ENCODE measurements at regions not wholly inside any gene's neighbourhood (a gene's known extent, or its start where the extent isn't known, plus 50 kb on each side); places are given as distances from the start of the nearest gene placed in this dataset.

DNA sequence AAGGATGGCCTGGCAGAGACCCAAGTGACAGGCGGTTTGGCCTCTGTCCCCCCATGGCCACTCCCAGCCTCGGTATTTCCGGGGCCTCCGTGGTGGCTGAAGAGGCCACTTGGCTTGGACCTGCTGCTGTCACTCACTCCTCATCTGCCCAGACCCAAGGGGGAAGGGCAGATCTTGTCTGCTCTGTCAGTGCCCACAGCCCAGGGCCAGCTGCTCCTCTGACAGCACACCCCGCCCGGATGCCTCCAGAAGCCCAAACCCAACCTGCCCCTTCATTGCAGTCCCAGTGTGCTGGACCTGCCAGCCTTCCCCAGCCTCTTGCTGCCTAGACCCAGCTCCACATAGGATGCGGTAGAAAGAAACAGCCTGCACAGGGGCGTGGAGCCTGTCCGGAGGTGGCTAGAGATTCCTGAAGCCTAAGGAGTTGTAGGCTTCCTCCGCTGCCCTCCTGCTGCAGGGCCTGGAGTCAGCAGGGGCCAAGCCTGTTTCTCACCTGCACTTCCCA lies 52.0 kb downstream of the MAGEF1 start:
- DNase-seq (ENCODE audit: low read depth in 2 of 2), result no peak

DNA sequence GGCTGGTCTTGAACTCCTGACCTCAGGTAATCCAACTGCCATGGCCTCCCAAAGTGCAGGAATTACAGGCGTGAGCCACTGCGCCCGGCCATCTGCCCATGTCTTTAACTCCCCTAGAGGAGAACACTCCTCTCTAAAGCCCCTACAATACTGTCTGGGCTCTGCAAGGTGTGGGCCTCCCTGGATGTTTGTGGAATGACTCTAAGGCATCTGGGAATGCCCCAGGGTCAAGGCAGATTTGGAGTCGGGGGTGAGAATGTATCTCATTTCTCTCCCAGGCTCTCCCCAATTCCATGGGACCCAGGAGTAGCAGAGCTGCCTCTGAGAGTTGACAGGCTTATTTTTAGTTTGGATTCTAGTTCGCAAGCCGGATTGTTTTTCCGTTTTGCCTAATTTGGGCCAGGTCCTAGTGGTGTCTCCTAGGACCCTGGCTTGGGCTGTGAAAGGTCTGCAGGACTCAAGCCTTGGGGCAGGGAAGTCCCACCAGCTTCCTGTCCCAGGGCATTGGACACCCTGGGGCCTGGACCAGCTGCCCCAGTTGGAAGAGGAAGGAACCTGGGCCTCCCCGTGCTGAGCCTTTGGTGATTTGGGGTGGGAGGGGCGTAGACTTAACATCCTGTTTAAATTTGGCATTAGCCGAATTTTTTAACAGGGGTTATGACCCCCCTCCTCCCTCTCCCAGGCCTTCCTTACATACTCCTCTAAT lies 53.5 kb downstream of the MAGEF1 start:
- DNase-seq (ENCODE audit: low read depth in 2 of 2), result no peak

DNA sequence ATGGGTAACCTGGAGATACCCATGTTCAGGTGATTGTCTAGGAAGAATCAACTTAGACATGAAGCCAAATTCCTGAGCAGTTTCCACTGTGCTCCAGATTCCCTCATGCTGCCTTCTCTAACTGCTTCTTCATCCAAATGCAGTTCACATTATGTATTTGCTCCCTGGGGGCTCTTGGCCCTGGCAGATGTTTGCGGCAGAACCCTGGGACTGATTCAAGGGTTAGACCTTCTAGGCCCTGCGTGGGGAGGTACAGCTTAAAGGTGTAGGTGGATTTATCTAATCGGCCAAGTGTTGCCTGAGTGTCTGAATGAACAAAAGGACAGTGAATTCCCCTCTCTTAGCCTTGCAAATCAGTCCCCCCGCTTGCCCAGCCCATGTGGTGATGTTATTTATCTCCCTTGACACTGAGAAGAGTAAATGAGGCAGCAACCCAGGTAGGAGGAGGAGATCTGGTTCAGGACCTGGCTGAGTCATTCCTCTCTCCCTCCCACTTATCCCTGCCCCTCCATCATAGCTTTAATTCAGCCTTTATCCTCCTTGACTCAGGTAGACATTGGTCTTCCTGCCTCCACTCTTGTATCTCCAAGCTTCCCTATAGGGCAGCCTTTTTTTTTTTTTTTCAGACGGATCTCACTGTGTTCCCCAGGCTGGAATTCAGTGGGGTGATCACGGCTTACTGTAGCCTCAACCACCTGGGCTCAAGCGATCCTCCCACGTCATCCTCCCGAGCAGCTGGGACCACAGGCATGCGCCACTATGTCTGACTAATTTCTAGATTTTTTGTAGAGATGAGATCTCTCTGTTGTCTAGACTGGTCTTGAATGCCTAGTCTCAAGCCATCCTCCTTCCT lies 54.8 kb downstream of the MAGEF1 start:
- DNase-seq (ENCODE audit: low read depth in 2 of 2), result peak; percentile 15 to 36

DNA sequence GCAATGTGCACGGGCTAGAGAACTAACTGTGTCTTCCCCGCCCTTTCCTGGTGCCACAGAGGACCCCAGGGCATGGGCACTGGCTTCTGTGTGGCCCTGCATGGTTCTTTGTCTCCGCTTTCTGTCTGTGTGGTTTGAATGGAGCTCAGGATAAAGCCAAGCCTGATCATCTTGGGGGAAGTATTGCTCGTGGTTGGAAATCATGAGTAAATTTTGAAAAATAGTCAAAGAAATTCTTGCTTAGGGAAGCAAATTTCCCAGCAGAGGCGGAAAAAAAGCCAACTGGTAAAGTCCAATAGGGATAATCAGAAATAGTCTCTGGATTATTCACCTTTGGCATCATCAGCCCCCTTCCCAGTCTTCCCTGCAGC lies 55.4 kb downstream of the MAGEF1 start:
- DNase-seq (ENCODE audit: low read depth in 2 of 2), result no peak

DNA sequence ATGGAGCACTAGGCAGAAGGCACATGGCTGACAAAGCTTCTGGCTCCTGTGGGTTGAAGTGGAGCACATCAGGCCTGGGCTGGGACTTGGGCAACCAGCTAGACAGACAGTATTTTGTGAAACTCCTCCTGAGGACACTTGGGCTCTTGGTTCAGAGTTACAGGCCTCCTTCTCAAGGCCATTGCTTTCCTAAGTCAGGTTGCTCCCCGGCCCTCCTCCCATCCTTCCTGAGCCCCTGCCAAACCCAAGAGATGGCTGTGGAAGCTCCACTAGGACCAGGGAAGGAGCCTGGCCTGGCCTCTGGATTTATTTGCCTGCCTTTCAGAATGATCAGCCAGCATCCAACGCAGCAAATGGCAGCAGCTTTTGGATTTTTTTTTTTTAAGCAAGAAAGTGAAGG lies 56.3 kb downstream of the MAGEF1 start:
- no peak for DNase-seq (ENCODE audit: low read depth in 2 of 2)

DNA sequence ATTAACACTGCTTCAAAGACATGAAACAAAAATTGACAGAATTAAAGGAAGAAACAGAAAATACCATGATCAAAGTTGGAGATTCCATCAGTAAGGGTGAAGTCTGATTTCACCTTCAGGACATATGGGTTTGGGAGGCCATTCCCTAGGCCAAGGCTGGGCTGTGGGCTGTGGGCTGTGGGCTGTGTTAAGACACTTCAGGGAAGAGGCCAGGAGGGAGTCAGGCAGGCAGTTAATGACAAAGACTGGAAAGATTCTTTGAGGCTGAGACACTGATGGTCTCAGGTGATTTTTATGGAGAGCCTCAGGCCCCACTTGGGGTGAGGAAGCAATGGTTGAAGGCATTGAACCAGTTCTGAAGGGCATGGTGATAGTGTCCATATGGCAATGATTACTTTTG lies 57.5 kb downstream of the MAGEF1 start:
- DNase-seq (ENCODE audit: low read depth in 2 of 2), result no peak

DNA sequence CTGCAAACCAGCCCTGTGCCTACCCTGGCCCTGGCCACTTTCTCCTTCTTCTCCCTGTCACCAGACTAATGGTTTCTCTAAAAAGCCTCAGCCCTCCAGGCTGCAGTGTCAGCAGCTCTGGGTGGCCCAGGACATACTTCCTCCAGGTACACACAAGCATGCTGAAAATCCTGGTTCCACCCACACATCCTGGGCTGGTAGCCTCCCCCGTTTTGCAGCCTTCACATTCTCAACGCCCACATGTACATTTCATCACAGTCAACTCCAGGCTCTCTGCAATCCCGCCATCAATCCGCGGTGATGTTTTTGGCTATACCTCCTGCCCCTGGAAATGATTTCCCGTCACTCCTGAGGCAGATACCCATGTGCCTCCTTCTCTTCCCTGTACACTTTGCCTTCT lies 59.4 kb downstream of the MAGEF1 start:
- no peak for DNase-seq (ENCODE audit: low read depth in 2 of 2)

DNA sequence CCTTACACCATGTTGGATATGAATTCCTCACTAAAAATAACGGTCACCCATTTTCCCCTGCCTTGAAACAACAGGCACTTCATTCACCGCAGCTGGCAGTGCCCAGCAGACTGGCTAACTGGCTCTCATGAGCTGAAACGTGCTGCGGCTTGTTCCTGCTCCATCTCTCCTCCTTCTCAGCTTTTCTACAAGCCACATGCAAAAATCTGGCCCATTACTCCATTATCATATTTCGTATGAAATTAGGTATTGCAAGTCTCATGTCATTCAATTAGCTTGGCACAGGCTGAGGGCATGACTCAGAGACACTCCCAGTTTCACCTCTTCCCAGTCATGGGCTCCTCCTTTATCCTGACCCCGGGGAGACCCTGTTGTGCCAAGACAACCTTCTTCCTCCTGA lies 60.0 kb downstream of the MAGEF1 start:
- no peak for DNase-seq (ENCODE audit: low read depth in 2 of 2)

DNA sequence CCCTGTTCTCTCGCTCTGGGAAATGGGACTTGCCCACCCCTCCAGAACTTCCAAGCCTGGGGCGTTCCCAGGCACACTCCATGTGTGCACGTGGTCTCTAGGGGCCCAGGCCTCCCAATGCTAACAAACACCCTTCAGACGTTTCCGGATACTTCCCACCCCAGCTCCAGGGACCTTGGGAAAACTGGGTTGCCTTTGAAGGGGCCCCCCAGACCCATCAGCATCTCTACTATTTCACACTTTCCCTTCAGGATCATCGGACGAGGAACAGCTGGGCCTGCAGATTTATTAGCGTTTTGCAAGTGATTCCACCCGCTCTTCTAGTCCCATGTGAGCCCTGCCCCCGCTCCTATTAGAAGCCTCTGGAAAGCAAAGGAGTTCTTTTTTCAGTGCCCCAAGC lies 63.2 kb downstream of the MAGEF1 start:
- DNase-seq (ENCODE audit: low read depth in 2 of 2), result no peak

DNA sequence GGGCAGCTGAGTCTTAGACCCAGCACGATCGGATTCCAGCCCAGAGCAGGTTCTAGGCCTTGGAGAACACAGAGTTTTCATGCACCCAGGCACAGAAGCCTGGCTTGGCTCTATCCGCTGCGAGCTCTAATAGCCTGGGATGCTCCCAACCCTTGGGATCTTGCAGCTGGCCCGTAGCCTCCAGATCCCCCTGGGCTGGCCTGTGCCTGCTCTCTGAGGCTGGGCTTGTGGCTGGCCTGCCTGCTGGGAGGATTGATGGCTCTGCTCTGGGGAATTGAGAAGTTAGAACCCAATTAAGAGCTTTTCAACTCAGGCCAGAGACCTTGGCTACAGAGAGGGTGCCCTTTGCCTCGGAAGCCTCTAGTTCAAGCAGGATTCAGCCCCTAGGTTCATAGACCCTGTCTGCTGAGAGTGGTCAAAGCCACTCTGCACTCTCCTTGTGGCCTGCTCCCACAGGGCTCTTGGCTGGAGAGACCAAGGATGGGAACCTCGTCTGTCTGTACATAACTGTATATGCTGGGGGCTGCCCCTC lies 64.4 kb downstream of the MAGEF1 start:
- no peak for DNase-seq (ENCODE audit: low read depth in 2 of 2)

DNA sequence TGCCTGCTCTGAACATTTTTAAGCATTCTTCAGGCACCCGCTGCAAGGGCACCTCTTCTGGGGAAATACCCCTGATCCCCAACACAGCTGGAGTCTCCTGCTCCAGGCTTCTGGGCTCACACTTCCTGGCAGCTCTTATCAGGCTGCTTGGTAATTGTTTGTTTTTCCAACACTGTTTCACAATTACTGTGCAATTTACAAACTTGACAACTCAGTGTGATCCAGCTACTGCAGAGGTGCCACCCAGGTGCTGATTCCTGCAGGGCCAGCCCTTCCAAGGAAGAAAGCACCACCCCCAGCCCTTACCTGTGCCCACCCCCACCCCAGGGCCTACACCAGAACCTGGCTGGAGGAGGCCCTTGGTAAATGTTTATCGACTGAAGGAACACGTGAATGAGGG lies 66.5 kb downstream of the MAGEF1 start:
- no peak for DNase-seq (ENCODE audit: low read depth in 2 of 2)

DNA sequence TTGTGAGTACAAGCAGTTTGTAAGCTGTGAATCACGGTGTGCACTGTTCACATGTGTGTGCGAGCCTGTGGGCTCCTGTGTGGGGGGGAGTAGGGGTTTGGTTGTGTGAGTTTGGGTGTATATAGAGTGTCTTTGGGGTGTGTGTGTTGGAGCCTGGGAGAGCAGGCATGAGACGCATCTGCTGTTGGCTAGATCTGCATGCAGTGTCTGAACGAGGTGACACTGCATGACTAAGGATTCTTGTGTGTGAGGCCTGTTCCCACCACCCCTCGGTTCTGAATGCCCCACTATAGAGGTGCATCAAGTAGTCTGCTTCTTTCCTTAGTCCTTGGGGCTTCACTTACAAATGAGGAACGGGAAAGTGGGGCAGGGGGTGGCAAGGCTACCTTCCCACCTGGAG lies 68.4 kb downstream of the MAGEF1 start:
- DNase-seq (ENCODE audit: low read depth in 2 of 2), result no peak

DNA sequence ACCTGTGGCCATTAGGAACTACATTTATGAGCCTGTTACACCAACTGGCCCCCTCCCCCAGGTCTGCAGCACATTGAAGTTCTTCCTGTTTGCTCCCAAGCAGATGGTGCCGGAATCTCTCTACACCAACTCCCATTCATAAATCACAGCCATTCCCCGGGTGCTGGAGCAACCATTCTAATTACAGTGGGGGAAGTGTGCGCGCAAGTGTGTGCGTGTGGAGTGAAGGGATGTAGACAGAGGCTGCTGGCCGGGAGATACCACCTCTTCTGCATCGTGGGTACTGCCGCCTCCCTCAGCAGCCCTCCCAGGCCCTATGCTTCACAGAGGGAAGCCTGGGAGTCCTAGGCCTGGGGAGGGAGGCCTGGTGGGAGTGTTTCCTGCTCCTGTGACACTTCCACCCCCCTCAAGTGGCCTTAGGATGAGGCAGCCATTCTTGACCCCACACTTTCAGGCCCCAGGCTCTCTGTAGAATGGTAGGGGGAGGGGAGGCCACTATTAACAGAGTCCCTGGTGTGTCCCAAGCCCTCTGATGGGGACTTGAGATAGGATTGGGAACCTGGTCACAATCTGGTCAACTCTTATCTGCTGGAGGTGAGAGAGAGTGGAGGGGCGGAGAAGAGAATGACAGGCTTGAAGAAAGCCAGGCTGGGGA lies 69.1 kb downstream of the MAGEF1 start:
- no peak for DNase-seq (ENCODE audit: low read depth in 2 of 2)

DNA sequence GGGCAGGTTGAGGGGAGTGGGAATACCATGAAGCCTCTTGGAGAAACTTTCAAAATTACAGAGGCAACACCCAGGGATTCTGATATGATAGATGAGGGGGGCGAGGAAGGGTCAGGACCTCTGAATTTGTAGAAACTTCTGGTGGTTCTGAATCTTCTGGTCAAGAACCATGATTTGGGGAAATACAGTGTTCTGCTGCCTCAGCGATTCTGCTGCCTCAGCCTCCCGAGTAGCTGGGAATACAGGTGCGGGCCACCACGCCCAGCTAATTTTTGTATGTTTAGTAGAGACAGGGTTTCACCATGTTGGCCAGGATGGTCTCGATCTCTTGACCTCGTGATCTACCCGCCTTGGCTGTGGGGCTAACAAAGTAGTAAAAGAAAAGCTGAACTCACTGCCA lies 70.4 kb downstream of the MAGEF1 start:
- DNase-seq (ENCODE audit: low read depth in 2 of 2), result no peak

DNA sequence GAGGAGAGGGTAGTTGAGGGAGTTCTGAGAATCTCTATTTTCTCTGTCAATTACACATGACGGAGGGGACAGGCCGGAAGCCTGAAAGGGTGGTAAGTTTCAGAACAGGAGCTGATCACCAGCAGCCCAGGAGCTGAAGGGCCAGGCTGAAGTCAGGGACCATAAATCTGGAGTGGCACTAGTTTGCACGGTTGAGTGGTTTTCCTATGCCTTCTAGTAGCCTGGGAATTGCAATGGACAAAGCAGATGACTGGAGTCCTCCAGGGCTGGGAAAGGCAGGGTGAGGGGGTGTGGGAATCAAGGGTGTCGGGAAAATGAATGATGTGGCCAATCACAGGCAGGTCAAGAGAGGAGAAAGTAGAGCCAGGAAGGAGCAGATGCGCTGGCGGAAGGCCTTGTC lies 72.5 kb downstream of the MAGEF1 start:
- DNase-seq (ENCODE audit: low read depth in 2 of 2), result no peak

DNA sequence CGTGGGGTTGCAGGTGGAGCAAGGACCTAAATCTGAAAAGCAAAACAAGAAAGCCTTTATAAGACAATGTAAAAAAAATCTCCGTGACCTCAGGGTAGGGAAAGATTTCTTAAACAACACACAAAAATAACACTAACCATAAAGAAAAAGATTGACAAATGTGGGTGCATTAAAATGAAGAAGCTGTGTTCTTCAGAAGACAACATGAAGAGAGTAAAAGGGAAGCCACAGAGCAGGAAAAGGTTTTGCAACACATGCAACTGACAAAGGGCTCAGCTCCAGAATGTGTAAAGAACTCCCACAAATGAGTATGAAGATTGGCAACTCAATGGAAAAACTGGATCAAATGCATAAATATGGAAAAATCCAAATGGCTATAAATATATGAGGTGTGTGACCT lies 74.2 kb downstream of the MAGEF1 start:
- no peak for DNase-seq (ENCODE audit: low read depth in 2 of 2)

DNA sequence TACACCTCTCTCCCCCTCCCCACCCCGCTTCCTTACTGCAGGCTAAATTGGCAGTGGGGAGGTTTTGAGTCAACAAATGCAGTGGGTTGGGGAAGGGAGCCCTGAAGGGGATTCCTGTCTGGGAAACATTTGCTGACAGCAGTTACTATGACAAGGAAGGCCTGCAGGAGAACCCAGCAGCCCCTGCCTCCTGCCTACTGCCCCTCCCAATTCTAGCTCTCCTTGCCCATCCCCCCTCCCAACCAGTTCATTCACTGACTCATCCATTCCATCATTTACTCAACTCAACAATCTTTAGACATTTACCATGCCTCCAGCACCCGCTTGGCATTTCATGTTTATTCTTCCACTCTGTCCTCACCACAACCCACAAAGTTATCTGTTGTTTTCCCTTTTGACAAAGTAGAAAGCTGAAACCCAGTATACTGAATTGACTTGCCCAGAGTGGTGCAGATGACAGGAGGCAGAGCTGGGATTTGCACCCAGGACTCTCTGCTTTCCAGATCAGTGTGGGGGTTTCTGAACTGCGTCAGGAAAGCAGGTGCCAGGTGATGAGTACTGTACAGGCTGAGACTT lies 75.0 kb downstream of the MAGEF1 start:
- DNase-seq (ENCODE audit: low read depth in 2 of 2), result peak; percentile 35 to 39

DNA sequence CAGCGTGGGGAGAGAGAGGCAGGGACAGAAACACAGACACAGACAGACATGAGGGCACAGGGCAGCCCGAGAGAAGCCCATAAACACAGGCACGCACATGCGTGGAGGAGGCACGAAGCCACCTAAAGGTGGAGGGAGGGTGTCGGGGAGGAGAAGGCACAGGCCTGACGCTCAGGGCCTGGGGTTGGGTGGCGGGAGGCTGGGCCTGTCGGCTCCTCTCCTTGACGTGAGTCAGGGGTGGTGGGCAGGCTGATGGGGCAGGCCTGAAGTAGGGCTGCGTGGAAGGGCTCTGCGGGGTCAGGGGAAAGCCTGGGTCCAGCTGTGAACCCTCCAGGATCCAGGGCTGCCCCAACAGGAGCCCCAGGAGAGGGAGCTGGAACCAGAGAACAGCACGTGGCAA lies 74.2 kb downstream of the EPHB3 start:
- no peak for DNase-seq (ENCODE audit: low read depth in 2 of 2)

DNA sequence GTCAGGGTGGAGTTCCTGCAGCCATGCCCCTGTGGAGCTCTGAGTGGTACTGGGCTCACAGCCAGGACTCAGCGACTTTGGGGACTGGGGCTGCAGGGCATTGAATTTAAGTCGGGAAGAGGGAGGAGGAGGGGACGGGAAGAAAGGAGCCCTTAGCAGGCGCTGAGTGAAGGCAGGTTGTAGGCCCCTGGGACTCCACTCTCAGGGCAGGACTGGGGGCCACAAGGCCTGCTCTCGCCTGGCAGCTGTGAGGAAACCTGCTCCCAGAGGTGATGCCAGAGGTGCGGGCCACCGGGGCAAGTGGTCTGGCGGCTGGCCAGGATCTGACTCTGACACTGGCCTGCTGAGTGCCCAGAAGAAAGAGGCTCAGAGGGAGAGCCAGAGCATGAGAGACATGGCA lies 73.5 kb downstream of the EPHB3 start:
- DNase-seq (ENCODE audit: low read depth in 2 of 2), result no peak

DNA sequence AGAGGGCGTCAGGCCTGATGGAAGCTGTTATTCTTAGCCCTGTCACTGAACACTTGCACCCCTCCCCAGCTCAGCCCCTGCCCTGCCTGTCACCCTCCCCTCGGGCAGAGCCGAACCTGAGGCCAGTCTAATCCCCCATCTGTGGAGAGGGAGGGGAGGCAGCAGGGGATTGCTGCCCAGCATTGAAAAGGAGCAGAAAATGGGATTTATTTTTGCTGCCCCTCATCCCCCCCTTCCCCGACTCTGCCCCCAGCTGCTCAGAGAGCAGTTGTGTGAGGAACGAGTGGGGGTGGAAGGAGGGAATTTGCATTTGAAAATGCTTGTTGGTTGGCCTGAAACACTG lies 71.6 kb downstream of the EPHB3 start:
- no peak for DNase-seq (ENCODE audit: low read depth in 2 of 2)

DNA sequence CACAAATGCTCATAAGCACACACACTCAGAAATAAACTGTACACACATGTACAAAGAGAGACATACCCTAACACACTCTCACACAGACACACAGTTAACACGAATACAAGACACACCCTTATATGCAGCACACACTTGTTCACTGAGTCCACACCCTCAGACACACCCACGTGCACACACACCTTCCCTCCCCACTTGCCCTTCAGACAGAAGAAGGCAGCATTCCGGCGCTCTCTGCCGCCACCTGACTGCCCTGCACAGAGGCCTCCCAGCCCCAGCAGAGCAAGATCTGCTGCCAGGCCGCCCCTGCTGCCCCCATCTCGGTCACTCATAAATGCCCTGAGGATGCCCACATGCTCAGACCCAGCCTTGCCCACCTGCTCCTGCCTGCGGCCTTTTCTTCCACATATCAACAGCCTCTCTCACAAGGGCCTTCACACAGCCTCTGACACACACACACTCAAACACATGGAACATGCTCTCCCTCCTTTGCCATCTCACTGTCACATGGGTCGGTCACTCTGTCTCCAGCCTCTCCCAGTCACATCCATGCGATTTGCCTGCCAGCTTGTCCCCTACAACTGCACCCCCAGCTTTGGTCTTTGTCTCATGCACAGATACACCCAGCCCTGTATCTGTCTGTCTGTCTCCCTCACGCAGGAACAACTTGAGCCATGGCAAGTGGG lies 71.1 kb downstream of the EPHB3 start:
- DNase-seq (ENCODE audit: low read depth in 2 of 2), result no peak

Data from stimulated activated CD4-positive, alpha-beta T cell treated with anti-CD3 and anti-CD28 coated beads, Interleukin-15, amount 100 ng/mL, for 48 hours (primary cell).